Fibroblast of villous mesenchyme (primary cell): ENCODE measurements at regions not wholly inside any gene's neighbourhood (a gene's known extent, or its start where the extent isn't known, plus 50 kb on each side); places are given as distances from the start of the nearest gene placed in this dataset.

ENCODE experiments used
- DNase-seq: peaks from one replicate; pipeline ENCODE4 v3.0.0-alpha.2; 2010; ENCODE audit warnings: low read depth
- H3K4me3 ChIP-seq: 2 replicates; pipeline ENCODE4 v1.5.1; 2011; ENCODE audit warnings: low read depth, mild to moderate bottlenecking, low read length
- CTCF ChIP-seq: IDR thresholded peaks from 2 replicates; pipeline ENCODE4 v1.5.1; 2012; ENCODE audit warnings: low read depth, mild to moderate bottlenecking, low read length; ENCODE audit not compliant: insufficient read depth

GRCh38 chr9:7862170-7862569 lies 62.6 kb upstream of the DMAC1 start:
- H3K4me3 ChIP-seq, result no peak overlapping the region
- DNase-seq, result no peak
- TF ChIP-seq CTCF, result no peak

GRCh38 chr9:7861086-7861485 lies 61.5 kb upstream of the DMAC1 start:
- no peak for TF ChIP-seq CTCF
- H3K4me3 ChIP-seq, result no peak overlapping the region
- DNase-seq, result no peak

GRCh38 chr9:7860335-7860709 lies 60.7 kb upstream of the DMAC1 start:
- no peak for DNase-seq
- H3K4me3 ChIP-seq, result no peak overlapping the region
- no peak for TF ChIP-seq CTCF

GRCh38 chr9:7859701-7860334 lies 60.2 kb upstream of the DMAC1 start:
- DNase-seq, result no peak
- TF ChIP-seq CTCF, result no peak
- H3K4me3 ChIP-seq, result no peak overlapping the region

GRCh38 chr9:7858166-7858565 lies 58.6 kb upstream of the DMAC1 start:
- no peak overlapping the region for H3K4me3 ChIP-seq
- no peak for TF ChIP-seq CTCF
- no peak for DNase-seq

GRCh38 chr9:7854763-7855162 lies 55.2 kb upstream of the DMAC1 start:
- no peak for TF ChIP-seq CTCF
- no peak overlapping the region for H3K4me3 ChIP-seq

More at GRCh38 chr9:7854763-7855162, 55.2 kb upstream of the DMAC1 start:
- DNase-seq, result no peak
